H1 (cell line): ENCODE measurements at regions not wholly inside any gene's neighbourhood (a gene's known extent, or its start where the extent isn't known, plus 50 kb on each side); places are given as distances from the start of the nearest gene placed in this dataset.

Experiments
- CTCF ChIA-PET: fragments of 300-600 bp; sonication (Branson Sonifier 250); formaldehyde crosslinking; loops from one replicate; lab custom pipeline; 2021; ENCODE audit not compliant: partially characterized antibody; lab: Charles Lee
- POLR2A ChIA-PET: fragments of 300-600 bp; sonication (Branson Sonifier 250); formaldehyde crosslinking; loops from one replicate; lab custom pipeline; 2021; ENCODE audit warnings: inconsistent platforms; ENCODE audit not compliant: partially characterized antibody; lab: Charles Lee
- DNase-seq, 2 experiments: peaks; one replicate each; pipeline versions ENCODE4 v3.0.0 to v3.0.0-alpha.2; 2010 to 2022; ENCODE audit warnings: low spot score in 2 of 2, low read depth in 1 of 2, mixed read lengths in 1 of 2
- FAIRE-seq: peaks from 2 replicates; lab custom pipeline; 2011; peaks lifted over from hg19 to GRCh38; lab: Jason Lieb, UNC
- H2AFZ ChIP-seq: 2 replicates; pipeline ENCODE4 v1.8.1; 2012; ENCODE audit warnings: low read length, inconsistent platforms
- H2AK5ac ChIP-seq: 2 replicates; pipeline ENCODE4 v1.6.1; 2013; ENCODE audit warnings: low read depth, low read length
- H2BK120ac ChIP-seq: replicated peaks from 2 replicates; pipeline ENCODE3; 2013; ENCODE audit warnings: low read depth, low read length, inconsistent platforms
- H2BK12ac ChIP-seq: 2 replicates; pipeline ENCODE4 v1.6.1; 2013; ENCODE audit warnings: low read depth, low read length
- H2BK15ac ChIP-seq: 2 replicates; pipeline ENCODE4 v1.6.1; 2013; ENCODE audit warnings: low read length
- H2BK20ac ChIP-seq: 2 replicates; pipeline ENCODE4 v1.6.1; 2013; ENCODE audit warnings: low read length
- H2BK5ac ChIP-seq: 2 replicates; pipeline ENCODE4 v1.6.1; 2013; ENCODE audit warnings: low read depth, low read length
- H3K14ac ChIP-seq: 2 replicates; pipeline ENCODE4 v1.6.1; 2013; ENCODE audit warnings: inconsistent platforms; ENCODE audit not compliant: insufficient read length
- H3K18ac ChIP-seq: 2 replicates; pipeline ENCODE4 v1.6.1; 2013; ENCODE audit warnings: low read length; ENCODE audit errors: extremely low read depth
- H3K23ac ChIP-seq: 2 replicates; pipeline ENCODE4 v1.6.1; 2013; ENCODE audit warnings: inconsistent platforms; ENCODE audit not compliant: insufficient read length
- H3K23me2 ChIP-seq: 2 replicates; pipeline ENCODE4 v1.6.1; 2013; ENCODE audit warnings: low read depth, low read length
- H3K27ac ChIP-seq: 2 replicates; pipeline ENCODE4 v1.6.1; 2011; ENCODE audit warnings: low read depth, low read length, inconsistent platforms
- H3K27me3 ChIP-seq, 4 experiments: replicated peaks in 1 of 4; 1 replicate in 1 of 4; 2 replicates in 3 of 4; pipeline versions ENCODE4 v1.6.1 to v1.8.1; 2011 to 2013; ENCODE audit warnings: low read length in 3 of 4, mild to moderate bottlenecking in 3 of 4, inconsistent platforms in 2 of 4, mixed read lengths in 2 of 4, moderate library complexity in 1 of 4; ENCODE audit not compliant: control insufficient read depth in 3 of 4, insufficient read depth in 3 of 4; ENCODE audit errors: extremely low read depth in 1 of 4
- H3K36me3 ChIP-seq, 4 experiments: 2 replicates each; pipeline versions ENCODE4 v1.6.1 to v1.8.1; 2011 to 2013; ENCODE audit warnings: mild to moderate bottlenecking in 4 of 4, low read length in 3 of 4, moderate library complexity in 2 of 4, control low read depth in 1 of 4, inconsistent platforms in 1 of 4; ENCODE audit not compliant: insufficient read depth in 4 of 4, control insufficient read depth in 2 of 4
- H3K4ac ChIP-seq: replicated peaks from 2 replicates; pipeline ENCODE3; 2013; ENCODE audit warnings: low read length, low read depth, mixed read lengths, inconsistent platforms; ENCODE audit not compliant: insufficient read length
- H3K4me1 ChIP-seq, 4 experiments: replicated peaks in 1 of 4; 1 replicate in 1 of 4; 2 replicates in 3 of 4; pipeline versions ENCODE4 v1.6.1 to v1.8.1; 2011 to 2013; ENCODE audit warnings: low read length in 3 of 4, inconsistent platforms in 2 of 4, mixed read lengths in 1 of 4; ENCODE audit not compliant: insufficient read depth in 4 of 4, control insufficient read depth in 3 of 4
- H3K4me2 ChIP-seq, 2 experiments: 2 replicates each; pipeline versions ENCODE4 v1.6.1 to v1.8.1; 2011 to 2013; ENCODE audit warnings: low read depth in 2 of 2, low read length in 2 of 2, control low read depth in 1 of 2, inconsistent platforms in 1 of 2, mild to moderate bottlenecking in 1 of 2; ENCODE audit not compliant: insufficient read depth in 1 of 2
- H3K4me3 ChIP-seq, 4 experiments: fragments of 200-600, 300-600 bp in 1 of 4; sonication (generic), shearing (Covaris generic), sonication (Bioruptor Twin) in 1 of 4; 2 replicates each; pipeline versions ENCODE4 v1.5.1 to v1.8.1; 2011 to 2016; ENCODE audit warnings: low read length in 4 of 4, low read depth in 3 of 4, control low read depth in 2 of 4, inconsistent platforms in 2 of 4, mild to moderate bottlenecking in 2 of 4, mixed read lengths in 1 of 4, moderate library complexity in 1 of 4; ENCODE audit not compliant: insufficient read depth in 2 of 4; ENCODE audit errors: extremely low read depth in 1 of 4
- H3K56ac ChIP-seq: replicated peaks from 2 replicates; pipeline ENCODE3; 2013; ENCODE audit warnings: low read depth, mild to moderate bottlenecking, mixed read lengths, low read length, inconsistent platforms; ENCODE audit not compliant: insufficient read length
- H3K79me1 ChIP-seq: 2 replicates; pipeline ENCODE4 v1.6.1; 2013; ENCODE audit warnings: low read depth, low read length, control low read depth
- H3K79me2 ChIP-seq, 2 experiments: 2 replicates each; pipeline versions ENCODE4 v1.6.1 to v1.8.1; 2012 to 2013; ENCODE audit warnings: low read length in 2 of 2, mild to moderate bottlenecking in 2 of 2, inconsistent platforms in 1 of 2; ENCODE audit not compliant: insufficient read depth in 2 of 2, control insufficient read depth in 1 of 2
- H3K9ac ChIP-seq, 4 experiments: replicated peaks in 1 of 4; 1 replicate in 1 of 4; 2 replicates in 3 of 4; pipeline versions ENCODE4 v1.6.1 to v1.8.1; 2011 to 2013; ENCODE audit warnings: low read depth in 3 of 4, low read length in 3 of 4, control low read depth in 2 of 4, mild to moderate bottlenecking in 2 of 4, moderate library complexity in 2 of 4, inconsistent platforms in 1 of 4; ENCODE audit errors: extremely low read depth in 1 of 4
- H3K9me3 ChIP-seq, 2 experiments: 2 replicates each; pipeline versions ENCODE4 v1.6.1 to v1.8.1; 2012 to 2013; ENCODE audit warnings: mild to moderate bottlenecking in 2 of 2, moderate library complexity in 2 of 2, control low read depth in 1 of 2, inconsistent platforms in 1 of 2, low read depth in 1 of 2, low read length in 1 of 2, mixed read lengths in 1 of 2; ENCODE audit not compliant: insufficient read depth in 2 of 2
- H4K20me1 ChIP-seq, 2 experiments: replicated peaks in 1 of 2; 2 replicates each; pipeline versions ENCODE3 to v1.8.1; 2011 to 2013; ENCODE audit warnings: inconsistent platforms in 2 of 2, low read length in 2 of 2, mild to moderate bottlenecking in 1 of 2; ENCODE audit not compliant: insufficient read depth in 2 of 2, control insufficient read depth in 1 of 2
- H4K5ac ChIP-seq: 2 replicates; pipeline ENCODE4 v1.6.1; 2013; ENCODE audit warnings: low read length, low read depth, mixed read lengths, inconsistent platforms; ENCODE audit not compliant: insufficient read length
- H4K8ac ChIP-seq: 2 replicates; pipeline ENCODE4 v1.8.0; 2013; ENCODE audit warnings: mild to moderate bottlenecking, moderate library complexity, low read length, inconsistent platforms; ENCODE audit not compliant: insufficient read depth; ENCODE audit errors: extremely low read depth
- H4K91ac ChIP-seq: replicated peaks from 2 replicates; pipeline ENCODE3; 2013; ENCODE audit warnings: low read length, mixed read lengths, inconsistent platforms; ENCODE audit not compliant: insufficient read length
- JUND ChIP-seq: IDR thresholded peaks from 2 replicates; pipeline ENCODE4 v1.6.1; 2011; ENCODE audit warnings: mild to moderate bottlenecking, improper control_type of control experiment, low read length
- WGBS, 2 experiments: shearing (Covaris generic) in 1 of 2; methylation state at CpG; one replicate each; pipeline versions ENCODE4 v1.1.6 to v1.1.7; 2013 to 2015; ENCODE audit warnings: low lambda C conversion rate in 2 of 2, mixed read lengths in 2 of 2, inconsistent platforms in 1 of 2, low coverage in 1 of 2, missing lambda C conversion rate in 1 of 2; ENCODE audit not compliant: insufficient replicate concordance in 2 of 2, insufficient coverage in 1 of 2, insufficient read length in 1 of 2; ENCODE audit errors: extremely low coverage in 1 of 2, missing lambda C conversion rate in 1 of 2; 5-methylcytosine and 5-hydroxymethylcytosine counted together

DNA sequence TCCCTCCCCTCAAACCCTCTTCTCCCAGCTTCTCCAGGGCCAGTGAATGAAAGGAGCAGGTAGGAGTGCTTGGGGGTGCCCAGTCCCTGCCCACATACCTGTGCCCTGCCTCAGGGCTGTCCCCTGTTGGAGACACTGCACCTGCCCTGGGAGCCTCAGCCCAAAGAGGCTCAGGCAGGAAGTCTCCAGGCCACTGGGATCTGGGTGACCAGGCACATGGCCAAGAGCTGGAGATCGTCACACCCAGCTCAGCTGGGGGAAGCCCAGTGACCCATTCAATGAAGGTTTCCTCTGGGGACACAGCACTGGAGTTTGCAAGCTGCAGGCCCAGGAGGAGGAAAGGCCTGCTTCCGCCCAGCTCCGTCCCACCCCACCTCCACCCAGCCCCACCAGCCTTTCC is 156.4 kb downstream of the ZFP36L2 start:
- Histone ChIP-seq H3K27me3 (peaks cover 0 to 11% (median 3%) of the 10 kb centered on the region in 4 experiments; a peak in 3 of 7 replicates), H2AK5ac (no peak overlapping the region), H2AFZ (no peak overlapping the region), H3K27ac (no peak overlapping the region), H4K5ac (no peak overlapping the region), H3K23me2 (no peaks in the 10 kb centered on the region), H3K18ac (no peak overlapping the region), H3K4me2 (no peak overlapping the region), H3K4me1 (peaks cover 0 to 13% (median 3%) of the 10 kb centered on the region in 4 experiments; a peak in 3 of 7 replicates), H2BK15ac (no peak overlapping the region), H3K23ac (no peak overlapping the region), H2BK20ac (no peak overlapping the region), H3K9ac (no peak overlapping the region), H3K9me3 (no peaks in the 10 kb centered on the region), H2BK12ac (no peak overlapping the region), H3K79me1 (no peaks in the 10 kb centered on the region), H3K4me3 (no peak overlapping the region), H3K36me3 (no peaks in the 10 kb centered on the region), H4K20me1 (no peaks in the 10 kb centered on the region), H3K56ac (no peak overlapping the region), H4K8ac (no peak overlapping the region), H3K4ac (peak overlapping the region; percentile 5), H3K14ac (no peak overlapping the region), H2BK120ac (no peak overlapping the region), H4K91ac (no peak overlapping the region), H2BK5ac (no peak overlapping the region), H3K79me2 (no peaks in the 10 kb centered on the region)
- ChIA-PET POLR2A (interaction anchor here (0.9 to 1.4 kb wide), 2 partner anchors 31 to 152 kb away, joined by 3 to 5 read pairs; no protein-coding TSS in a partner anchor), CTCF (interaction anchor here (0.6 to 2.3 kb wide), 13 partner anchors 9 to 212 kb away, joined by 3 to 8 read pairs (median 3); no protein-coding TSS in a partner anchor)
- DNase-seq (no peak), FAIRE-seq (no peak)
- 100% methylated on average over 1 of the region's 3 CpGs; no CpG with 5 or more reads in 1 of the 2 experiments for WGBS, 2 experiments
- no peak for TF ChIP-seq JUND
